ENCODE measurements at regions not wholly inside any gene's neighbourhood (a gene's known extent, or its start where the extent isn't known, plus 50 kb on each side); places are given as distances from the start of the nearest gene placed in this dataset.

DNA sequence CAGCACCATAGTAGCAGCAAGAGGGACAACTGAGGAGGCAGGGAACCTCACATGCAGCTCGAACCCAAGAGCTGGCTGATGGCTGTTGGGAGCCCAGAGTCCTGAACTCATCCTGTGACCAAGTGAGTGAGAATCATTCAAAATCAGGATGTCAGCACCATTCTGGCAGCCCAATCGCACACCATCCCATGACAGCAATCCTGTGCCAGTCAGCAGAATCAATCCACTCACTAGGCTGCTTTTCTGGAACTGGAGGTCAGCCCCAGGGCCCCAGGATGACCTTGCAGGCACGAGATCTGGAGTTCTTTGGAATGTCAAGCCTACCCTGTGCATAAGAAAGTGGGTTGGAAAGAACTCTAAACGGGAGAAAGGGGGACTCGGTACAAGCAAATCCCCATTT is 67.8 kb upstream of the TAF11L2 start:
- Mint-ChIP-seq H3K27me3 (no peaks in the 10 kb centered on the region), H3K4me3 (ENCODE audit: low read depth) (no peak overlapping the region), H3K36me3 (ENCODE audit: insufficient read depth) (no peaks in the 10 kb centered on the region)

DNA sequence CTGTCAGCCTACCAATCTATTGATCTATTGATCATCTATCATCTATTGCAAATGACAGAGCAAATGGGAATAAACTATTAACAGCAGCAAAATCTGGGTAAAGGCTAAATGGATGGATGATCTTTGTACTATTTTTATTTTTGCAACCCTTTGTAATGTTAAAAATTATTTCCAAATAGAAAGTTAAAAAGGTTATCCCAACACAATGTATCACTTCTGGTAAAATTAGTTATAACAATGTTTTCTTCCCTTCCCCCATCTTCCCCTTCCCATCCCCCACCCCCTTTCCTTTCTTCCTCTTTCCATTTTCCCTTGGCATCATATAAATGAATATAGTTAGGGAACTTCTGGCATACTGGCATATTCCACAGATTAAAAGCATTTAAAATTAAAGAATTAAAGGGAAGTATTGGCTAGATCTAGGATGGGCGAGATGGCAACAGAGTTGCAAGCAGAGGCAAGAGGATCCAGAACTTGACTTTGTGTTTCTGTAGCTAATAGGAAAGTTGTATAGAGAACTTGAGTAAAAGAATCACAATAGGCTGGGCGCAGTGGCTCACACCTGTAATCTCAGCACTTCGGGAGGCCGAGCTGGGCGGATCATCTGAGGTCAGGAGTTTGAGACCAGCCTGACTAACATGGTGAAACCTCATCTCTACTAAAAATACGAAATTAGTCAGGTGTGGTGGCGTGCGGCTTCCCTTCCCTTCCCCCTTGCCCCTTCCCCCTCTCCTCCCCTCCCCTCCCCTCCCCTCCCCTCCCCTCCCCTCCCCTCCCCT is 66.6 kb upstream of the TAF11L2 start:
- DNase-seq (ENCODE audit: low spot score, unreplicated experiment) = no peak
- H3K27me3 Mint-ChIP-seq = no peaks in the 10 kb centered on the region
- H3K36me3 Mint-ChIP-seq (ENCODE audit: insufficient read depth) = no peaks in the 10 kb centered on the region
- H3K4me3 Mint-ChIP-seq (ENCODE audit: low read depth) = no peak overlapping the region
- no peak overlapping the region for H3K27ac Mint-ChIP-seq
- no peaks in the 10 kb centered on the region for H3K9me3 Mint-ChIP-seq (ENCODE audit: low read depth)
- TF ChIP-seq, protein P1, sequence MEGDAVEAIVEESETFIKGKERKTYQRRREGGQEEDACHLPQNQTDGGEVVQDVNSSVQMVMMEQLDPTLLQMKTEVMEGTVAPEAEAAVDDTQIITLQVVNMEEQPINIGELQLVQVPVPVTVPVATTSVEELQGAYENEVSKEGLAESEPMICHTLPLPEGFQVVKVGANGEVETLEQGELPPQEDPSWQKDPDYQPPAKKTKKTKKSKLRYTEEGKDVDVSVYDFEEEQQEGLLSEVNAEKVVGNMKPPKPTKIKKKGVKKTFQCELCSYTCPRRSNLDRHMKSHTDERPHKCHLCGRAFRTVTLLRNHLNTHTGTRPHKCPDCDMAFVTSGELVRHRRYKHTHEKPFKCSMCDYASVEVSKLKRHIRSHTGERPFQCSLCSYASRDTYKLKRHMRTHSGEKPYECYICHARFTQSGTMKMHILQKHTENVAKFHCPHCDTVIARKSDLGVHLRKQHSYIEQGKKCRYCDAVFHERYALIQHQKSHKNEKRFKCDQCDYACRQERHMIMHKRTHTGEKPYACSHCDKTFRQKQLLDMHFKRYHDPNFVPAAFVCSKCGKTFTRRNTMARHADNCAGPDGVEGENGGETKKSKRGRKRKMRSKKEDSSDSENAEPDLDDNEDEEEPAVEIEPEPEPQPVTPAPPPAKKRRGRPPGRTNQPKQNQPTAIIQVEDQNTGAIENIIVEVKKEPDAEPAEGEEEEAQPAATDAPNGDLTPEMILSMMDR (IDR thresholded peaks at IDR 0.05; ENCODE audit: unreplicated experiment) = no peak
- no peaks in the 10 kb centered on the region for H3K4me1 Mint-ChIP-seq (ENCODE audit: low read depth)

More for the DNA sequence above, 67.8 kb upstream of the TAF11L2 start:
- H3K9me3 Mint-ChIP-seq (ENCODE audit: low read depth) = no peaks in the 10 kb centered on the region
- H3K4me1 Mint-ChIP-seq (ENCODE audit: low read depth) = no peaks in the 10 kb centered on the region
- TF ChIP-seq, protein P1 (IDR thresholded peaks at IDR 0.05; ENCODE audit: unreplicated experiment) = no peak
- no peak overlapping the region for H3K27ac Mint-ChIP-seq
- no peak for DNase-seq (ENCODE audit: low spot score, unreplicated experiment)

DNA sequence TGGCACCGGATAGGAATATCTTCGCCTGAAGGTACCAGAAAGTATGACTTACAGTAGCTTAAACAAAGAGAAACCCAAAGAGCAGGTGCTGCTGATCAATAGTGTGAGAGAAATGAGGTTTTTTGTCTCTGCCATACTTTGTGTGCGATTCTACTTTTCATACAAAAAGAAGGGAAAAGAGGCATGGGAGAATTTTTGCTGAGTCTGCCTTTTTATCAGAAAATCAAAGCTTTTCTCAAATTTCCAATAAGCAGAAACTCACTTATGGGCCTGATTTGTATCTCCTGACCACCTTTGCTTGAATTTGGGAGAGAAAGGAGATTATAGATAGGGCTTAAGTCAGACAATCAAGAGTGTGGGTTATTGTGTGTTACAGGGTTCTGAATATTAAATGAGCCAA is 65.5 kb upstream of the TAF11L2 start:
- no peaks in the 10 kb centered on the region for H3K27me3 Mint-ChIP-seq
- no peaks in the 10 kb centered on the region for H3K36me3 Mint-ChIP-seq (ENCODE audit: insufficient read depth)
- H3K4me1 Mint-ChIP-seq (ENCODE audit: low read depth) = no peaks in the 10 kb centered on the region

DNA sequence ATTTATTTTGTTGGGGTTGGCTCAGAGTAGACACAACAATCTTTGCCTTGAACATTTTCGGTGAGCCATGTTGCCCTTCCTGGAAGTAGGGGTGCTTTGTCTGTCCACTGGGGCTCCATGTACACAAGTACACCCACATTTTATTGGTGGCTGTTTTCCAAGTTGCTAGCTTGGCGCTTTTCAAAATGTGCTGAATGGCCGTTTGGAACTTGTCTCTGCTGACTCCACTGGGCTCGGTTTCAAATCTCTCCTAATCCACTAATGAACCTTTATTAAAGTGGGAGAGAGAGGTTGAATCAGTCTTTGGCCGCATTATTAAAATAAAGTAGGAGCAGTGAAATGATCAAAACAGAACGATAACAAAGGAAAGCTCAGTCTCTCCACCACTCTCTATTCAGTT is 64.6 kb upstream of the TAF11L2 start:
- H3K27ac Mint-ChIP-seq = no peak overlapping the region
- no peaks in the 10 kb centered on the region for H3K36me3 Mint-ChIP-seq (ENCODE audit: insufficient read depth)
- no peaks in the 10 kb centered on the region for H3K4me1 Mint-ChIP-seq (ENCODE audit: low read depth)
- no peaks in the 10 kb centered on the region for H3K9me3 Mint-ChIP-seq (ENCODE audit: low read depth)
- TF ChIP-seq, protein P1 (IDR thresholded peaks at IDR 0.05; ENCODE audit: unreplicated experiment) = no peak
- H3K4me3 Mint-ChIP-seq (ENCODE audit: low read depth) = no peak overlapping the region
- DNase-seq (ENCODE audit: low spot score, unreplicated experiment) = no peak
- no peaks in the 10 kb centered on the region for H3K27me3 Mint-ChIP-seq

More for the DNA sequence above, 65.5 kb upstream of the TAF11L2 start:
- DNase-seq (ENCODE audit: low spot score, unreplicated experiment) = no peak
- Mint-ChIP-seq H3K4me3 (ENCODE audit: low read depth) (no peak overlapping the region), H3K9me3 (ENCODE audit: low read depth) (no peaks in the 10 kb centered on the region), H3K27ac (no peak overlapping the region)
- TF ChIP-seq, protein P1 (IDR thresholded peaks at IDR 0.05; ENCODE audit: unreplicated experiment) = no peak

DNA sequence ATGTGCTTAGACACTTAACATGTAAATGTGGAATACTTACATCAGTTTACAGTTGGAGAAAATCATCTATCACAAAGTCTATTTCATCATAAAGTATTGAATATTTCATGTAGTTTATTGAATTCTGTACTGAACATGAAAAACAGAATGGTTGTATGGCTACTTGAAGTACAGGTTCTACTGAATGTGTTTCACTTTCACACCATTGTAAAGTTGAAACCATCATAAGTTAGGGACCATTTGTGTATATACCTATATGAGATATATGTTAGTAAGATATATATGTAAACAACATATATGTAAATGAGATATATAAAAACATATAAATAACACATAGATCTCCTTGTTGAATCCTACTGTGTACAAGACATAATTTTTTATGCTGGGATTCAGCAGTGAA is 63.0 kb upstream of the TAF11L2 start:
- peaks cover 2% of the 10 kb centered on the region for H3K9me3 Mint-ChIP-seq (ENCODE audit: low read depth)
- no peaks in the 10 kb centered on the region for H3K36me3 Mint-ChIP-seq (ENCODE audit: insufficient read depth)
- no peak for DNase-seq (ENCODE audit: low spot score, unreplicated experiment)
- TF ChIP-seq, protein P1 (IDR thresholded peaks at IDR 0.05; ENCODE audit: unreplicated experiment) = no peak
- H3K27me3 Mint-ChIP-seq = no peaks in the 10 kb centered on the region
- H3K27ac Mint-ChIP-seq = no peak overlapping the region
- no peak overlapping the region for H3K4me3 Mint-ChIP-seq (ENCODE audit: low read depth)
- no peaks in the 10 kb centered on the region for H3K4me1 Mint-ChIP-seq (ENCODE audit: low read depth)
